ENCODE measurements at regions not wholly inside any gene's neighbourhood (a gene's known extent, or its start where the extent isn't known, plus 50 kb on each side); places are given as distances from the start of the nearest gene placed in this dataset.

- no peak for ATAC-seq (ENCODE audit: low read depth in 2 of 2)
- Histone ChIP-seq H3K9me3 (ENCODE audit: control insufficient read depth in 2 of 2, low read length in 2 of 2) (no peaks in the 10 kb centered on the region), H3K27me3 (ENCODE audit: control insufficient read depth, insufficient read depth, low read length) (no peaks in the 10 kb centered on the region), H3K27ac (ENCODE audit: insufficient read depth, low read length, poor library complexity, severe bottlenecking) (no peak overlapping the region), H3K4me3 (ENCODE audit: low read depth, low read length) (no peak overlapping the region), H3K4me1 (ENCODE audit: control insufficient read depth, insufficient read depth, low read length, poor library complexity, severe bottlenecking) (no peaks in the 10 kb centered on the region), H3K36me3 (ENCODE audit: control insufficient read depth, insufficient read depth, low read length) (no peaks in the 10 kb centered on the region)
- Mint-ChIP-seq H3K9me3 (peaks cover 0 to 2% (median 0%) of the 10 kb centered on the region in 7 donors), H3K4me1 (no peaks in the 10 kb centered on the region), H3K27me3 (no peaks in the 10 kb centered on the region), H3K4me3 (no peak overlapping the region), H3K27ac (no peak overlapping the region), H3K36me3 (no peaks in the 10 kb centered on the region)
- no peak for DNase-seq
Observed at GRCh38 chr13:106850973-106851650, 283.2 kb upstream of the ARGLU1 start.

DNA sequence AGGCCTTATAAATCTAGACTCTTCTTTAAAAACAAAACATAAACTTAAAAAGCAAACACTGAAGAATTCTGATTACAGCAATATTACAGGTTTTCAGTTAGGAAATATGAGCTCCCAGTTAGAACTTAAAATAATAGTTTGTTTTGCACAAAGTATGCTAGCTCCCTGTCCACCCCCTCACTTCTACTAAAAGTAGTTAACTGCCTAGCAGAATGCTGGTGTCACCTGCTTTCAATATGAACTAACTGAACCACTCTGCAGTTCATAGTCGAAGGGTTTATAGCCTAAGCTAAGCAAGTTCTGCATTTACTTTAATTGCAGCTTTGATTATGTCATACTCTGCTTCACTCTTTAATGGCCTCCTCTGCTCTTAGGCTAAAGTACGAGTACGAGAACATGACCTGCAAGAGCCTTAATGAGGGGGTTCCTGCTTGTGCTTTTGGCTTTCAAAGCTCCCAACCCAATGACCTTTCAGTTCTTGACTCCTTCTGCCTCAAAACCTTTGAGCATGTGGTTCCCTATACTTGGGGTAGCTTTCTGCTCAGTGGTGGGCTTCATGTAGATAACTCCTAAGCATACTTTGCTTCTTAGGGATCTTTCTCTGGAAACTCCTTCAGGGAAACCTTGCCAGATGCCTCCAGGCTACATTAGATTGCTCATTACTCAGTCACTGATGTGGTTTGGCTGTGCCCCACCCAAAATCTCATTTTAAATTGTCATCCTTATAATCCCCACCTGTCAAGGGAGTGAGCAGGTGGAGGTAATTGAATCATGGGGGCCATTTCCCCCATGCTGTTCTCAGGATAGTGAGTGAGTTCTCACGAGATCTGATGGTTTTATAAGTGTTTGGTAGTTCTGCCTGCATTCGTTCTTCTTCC lies 278.9 kb upstream of the ARGLU1 start:
- H3K36me3 Mint-ChIP-seq = no peaks in the 10 kb centered on the region
- H3K9me3 ChIP-seq (ENCODE audit: control insufficient read depth in 2 of 2, low read length in 2 of 2) = no peaks in the 10 kb centered on the region
- H3K27ac ChIP-seq (ENCODE audit: insufficient read depth, low read length, poor library complexity, severe bottlenecking) = no peak overlapping the region
- no peak overlapping the region for H3K4me3 ChIP-seq (ENCODE audit: low read depth, low read length)
- peaks cover 0 to 2% (median 0%) of the 10 kb centered on the region in 7 donors for H3K9me3 Mint-ChIP-seq
- H3K36me3 ChIP-seq (ENCODE audit: control insufficient read depth, insufficient read depth, low read length) = no peaks in the 10 kb centered on the region
- no peaks in the 10 kb centered on the region for H3K4me1 Mint-ChIP-seq
- H3K27me3 Mint-ChIP-seq = no peaks in the 10 kb centered on the region
- ATAC-seq (ENCODE audit: low read depth in 2 of 2) (no peak), DNase-seq (no peak)
- no peak overlapping the region for H3K4me3 Mint-ChIP-seq
- H3K27me3 ChIP-seq (ENCODE audit: control insufficient read depth, insufficient read depth, low read length) = no peaks in the 10 kb centered on the region
- H3K27ac Mint-ChIP-seq = no peak overlapping the region
- H3K4me1 ChIP-seq (ENCODE audit: control insufficient read depth, insufficient read depth, low read length, poor library complexity, severe bottlenecking) = no peaks in the 10 kb centered on the region

DNA sequence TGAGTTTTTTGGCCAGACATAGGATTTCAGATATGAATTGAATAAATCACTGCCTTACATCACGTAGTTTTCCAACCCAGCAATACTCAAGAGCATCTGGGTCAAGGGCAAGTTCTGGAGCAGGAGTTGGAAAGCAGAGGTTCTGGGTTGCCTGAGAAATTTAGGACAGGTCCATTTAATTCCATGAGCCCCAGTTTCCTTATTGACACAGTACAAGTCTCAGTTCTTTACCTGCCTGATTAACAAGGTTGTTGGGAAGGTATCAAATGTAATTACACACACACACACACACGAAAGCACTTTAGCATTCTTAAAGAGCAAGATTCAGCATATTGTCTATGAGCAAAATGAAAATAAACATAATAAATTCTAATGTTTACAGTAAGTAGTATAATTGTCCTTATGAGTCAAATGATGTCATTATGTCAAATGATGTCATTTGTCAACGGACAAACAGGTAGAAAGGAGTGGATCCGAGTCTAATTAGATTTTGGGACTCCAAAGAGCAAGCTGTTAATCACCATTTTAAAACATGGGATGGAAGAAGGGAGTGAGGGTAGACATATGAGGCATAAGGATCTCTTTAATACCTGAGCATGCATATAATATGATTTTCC lies 268.4 kb upstream of the ARGLU1 start:
- Histone ChIP-seq H3K9me3 (ENCODE audit: control insufficient read depth in 2 of 2, low read length in 2 of 2) (no peaks in the 10 kb centered on the region), H3K27ac (ENCODE audit: insufficient read depth, low read length, poor library complexity, severe bottlenecking) (no peak overlapping the region), H3K36me3 (ENCODE audit: control insufficient read depth, insufficient read depth, low read length) (no peaks in the 10 kb centered on the region), H3K27me3 (ENCODE audit: control insufficient read depth, insufficient read depth, low read length) (no peaks in the 10 kb centered on the region), H3K4me3 (ENCODE audit: low read depth, low read length) (no peak overlapping the region), H3K4me1 (ENCODE audit: control insufficient read depth, insufficient read depth, low read length, poor library complexity, severe bottlenecking) (no peaks in the 10 kb centered on the region)
- no peak for ATAC-seq (ENCODE audit: low read depth in 2 of 2)
- no peaks in the 10 kb centered on the region for H3K36me3 Mint-ChIP-seq
- no peaks in the 10 kb centered on the region for H3K4me1 Mint-ChIP-seq
- peaks cover 0 to 2% (median 1%) of the 10 kb centered on the region in 7 donors for H3K9me3 Mint-ChIP-seq
- no peaks in the 10 kb centered on the region for H3K27me3 Mint-ChIP-seq
- no peak overlapping the region for H3K4me3 Mint-ChIP-seq
- no peak overlapping the region for H3K27ac Mint-ChIP-seq
- DNase-seq = no peak

- peaks cover 0 to 3% (median 1%) of the 10 kb centered on the region in 7 donors for H3K9me3 Mint-ChIP-seq
Observed at GRCh38 chr13:106835477-106835876, 267.5 kb upstream of the ARGLU1 start.

DNA sequence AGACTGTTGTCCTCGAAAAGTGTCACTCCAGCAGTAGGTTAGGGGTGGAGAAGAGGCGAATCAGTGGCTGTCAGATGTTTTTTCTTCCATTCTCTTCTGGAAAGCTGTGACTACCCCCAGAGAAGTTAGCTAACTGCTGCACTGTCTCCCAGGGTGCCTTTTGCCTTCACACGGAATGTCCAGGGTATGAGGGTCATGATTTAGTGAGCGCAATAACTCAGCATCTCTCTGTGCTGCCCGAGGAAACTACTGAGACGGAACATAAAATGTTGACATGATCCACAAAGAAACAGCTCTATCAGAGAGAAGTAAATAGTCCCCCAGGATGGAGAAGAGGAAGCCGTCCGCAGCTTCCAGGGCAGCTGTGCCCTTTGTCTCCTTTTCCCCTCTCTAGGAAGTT lies 254.0 kb upstream of the ARGLU1 start:
- ATAC-seq (ENCODE audit: low read depth in 2 of 2) = no peak
- no peaks in the 10 kb centered on the region for H3K4me1 ChIP-seq (ENCODE audit: control insufficient read depth, insufficient read depth, low read length, poor library complexity, severe bottlenecking)
- no peaks in the 10 kb centered on the region for H3K27me3 ChIP-seq (ENCODE audit: control insufficient read depth, insufficient read depth, low read length)
- H3K27me3 Mint-ChIP-seq = no peaks in the 10 kb centered on the region
- H3K4me1 Mint-ChIP-seq = no peaks in the 10 kb centered on the region
- no peaks in the 10 kb centered on the region for H3K9me3 ChIP-seq (ENCODE audit: control insufficient read depth in 2 of 2, low read length in 2 of 2)
- no peak overlapping the region for H3K4me3 ChIP-seq (ENCODE audit: low read depth, low read length)
- no peak overlapping the region for H3K4me3 Mint-ChIP-seq
- no peak overlapping the region for H3K27ac ChIP-seq (ENCODE audit: insufficient read depth, low read length, poor library complexity, severe bottlenecking)
- no peak for DNase-seq
- H3K36me3 Mint-ChIP-seq = no peaks in the 10 kb centered on the region
- no peak overlapping the region for H3K27ac Mint-ChIP-seq
- no peaks in the 10 kb centered on the region for H3K36me3 ChIP-seq (ENCODE audit: control insufficient read depth, insufficient read depth, low read length)
- H3K9me3 Mint-ChIP-seq = peaks cover 0 to 10% (median 2%) of the 10 kb centered on the region in 7 donors

More at GRCh38 chr13:106835477-106835876, 267.5 kb upstream of the ARGLU1 start:
- no peak for DNase-seq
- Histone ChIP-seq H3K9me3 (ENCODE audit: control insufficient read depth in 2 of 2, low read length in 2 of 2) (no peaks in the 10 kb centered on the region), H3K4me1 (ENCODE audit: control insufficient read depth, insufficient read depth, low read length, poor library complexity, severe bottlenecking) (no peaks in the 10 kb centered on the region), H3K27ac (ENCODE audit: insufficient read depth, low read length, poor library complexity, severe bottlenecking) (no peak overlapping the region), H3K27me3 (ENCODE audit: control insufficient read depth, insufficient read depth, low read length) (no peaks in the 10 kb centered on the region), H3K36me3 (ENCODE audit: control insufficient read depth, insufficient read depth, low read length) (no peaks in the 10 kb centered on the region), H3K4me3 (ENCODE audit: low read depth, low read length) (no peak overlapping the region)
- H3K36me3 Mint-ChIP-seq = no peaks in the 10 kb centered on the region
- H3K4me1 Mint-ChIP-seq = no peaks in the 10 kb centered on the region
- H3K27me3 Mint-ChIP-seq = no peaks in the 10 kb centered on the region
- H3K27ac Mint-ChIP-seq = no peak overlapping the region
- no peak for ATAC-seq (ENCODE audit: low read depth in 2 of 2)
- no peak overlapping the region for H3K4me3 Mint-ChIP-seq

DNA sequence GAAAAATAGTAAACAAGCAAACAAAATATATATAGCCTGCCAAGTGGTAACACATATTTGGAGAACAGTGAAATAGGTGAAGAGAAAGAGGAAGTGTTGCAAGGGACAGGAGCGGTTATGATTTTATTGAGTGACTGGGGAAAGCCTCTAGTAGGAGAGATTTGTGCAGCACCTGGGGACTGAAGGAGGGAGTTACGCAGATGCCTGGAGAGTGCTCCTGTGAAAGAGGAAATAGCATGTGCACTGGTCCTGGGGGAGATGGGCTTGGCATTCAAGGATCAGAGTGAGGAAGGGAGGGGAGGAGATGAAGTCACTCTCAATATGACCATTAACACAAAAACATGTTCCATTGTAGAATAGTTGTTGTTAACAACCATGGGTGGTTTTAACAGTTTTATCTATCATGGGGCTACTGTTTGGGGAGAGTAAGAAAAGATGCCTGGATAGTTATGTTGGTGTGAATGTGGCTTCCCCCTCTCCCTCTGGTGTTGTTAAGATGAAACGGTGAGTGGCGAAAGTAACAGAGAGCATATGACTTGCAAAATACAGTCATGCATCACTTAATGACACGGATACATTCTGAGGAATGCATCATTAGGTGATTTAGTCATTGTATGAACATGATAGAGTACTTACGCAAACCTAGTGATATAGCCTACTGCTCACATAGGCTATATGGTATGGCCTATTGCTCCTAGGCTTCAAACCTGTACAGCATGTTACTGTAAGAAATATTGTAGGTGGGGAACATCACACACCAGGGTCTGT lies 251.7 kb upstream of the ARGLU1 start:
- Histone ChIP-seq H3K9me3 (ENCODE audit: control insufficient read depth in 2 of 2, low read length in 2 of 2) (no peaks in the 10 kb centered on the region), H3K27me3 (ENCODE audit: control insufficient read depth, insufficient read depth, low read length) (no peaks in the 10 kb centered on the region), H3K27ac (ENCODE audit: insufficient read depth, low read length, poor library complexity, severe bottlenecking) (no peak overlapping the region), H3K4me1 (ENCODE audit: control insufficient read depth, insufficient read depth, low read length, poor library complexity, severe bottlenecking) (no peaks in the 10 kb centered on the region), H3K36me3 (ENCODE audit: control insufficient read depth, insufficient read depth, low read length) (no peaks in the 10 kb centered on the region), H3K4me3 (ENCODE audit: low read depth, low read length) (no peak overlapping the region)
- no peak overlapping the region for H3K27ac Mint-ChIP-seq
- no peaks in the 10 kb centered on the region for H3K4me1 Mint-ChIP-seq
- H3K36me3 Mint-ChIP-seq = no peaks in the 10 kb centered on the region
- no peak overlapping the region for H3K4me3 Mint-ChIP-seq
- H3K27me3 Mint-ChIP-seq = no peaks in the 10 kb centered on the region
- DNase-seq = no peak
- no peak for ATAC-seq (ENCODE audit: low read depth in 2 of 2)
- peaks cover 0 to 4% (median 0%) of the 10 kb centered on the region in 7 donors for H3K9me3 Mint-ChIP-seq

GRCh38 chr13:106818971-106819370 lies 251.0 kb upstream of the ARGLU1 start:
- ATAC-seq (ENCODE audit: low read depth in 2 of 2) (no peak), DNase-seq (no peak)
- Mint-ChIP-seq H3K4me1 (no peaks in the 10 kb centered on the region), H3K4me3 (no peak overlapping the region), H3K27ac (no peak overlapping the region), H3K27me3 (no peaks in the 10 kb centered on the region), H3K36me3 (no peaks in the 10 kb centered on the region), H3K9me3 (peaks cover 0 to 2% (median 0%) of the 10 kb centered on the region in 7 donors)
- Histone ChIP-seq H3K27ac (ENCODE audit: insufficient read depth, low read length, poor library complexity, severe bottlenecking) (no peak overlapping the region), H3K4me3 (ENCODE audit: low read depth, low read length) (no peak overlapping the region), H3K36me3 (ENCODE audit: control insufficient read depth, insufficient read depth, low read length) (no peaks in the 10 kb centered on the region), H3K27me3 (ENCODE audit: control insufficient read depth, insufficient read depth, low read length) (no peaks in the 10 kb centered on the region), H3K9me3 (ENCODE audit: control insufficient read depth in 2 of 2, low read length in 2 of 2) (no peaks in the 10 kb centered on the region), H3K4me1 (ENCODE audit: control insufficient read depth, insufficient read depth, low read length, poor library complexity, severe bottlenecking) (no peaks in the 10 kb centered on the region)

Measured in CD4-positive, CD25-positive, alpha-beta regulatory T cell (primary cell).